ENCODE measurements at regions not wholly inside any gene's neighbourhood (a gene's known extent, or its start where the extent isn't known, plus 50 kb on each side); places are given as distances from the start of the nearest gene placed in this dataset.
"Not testable (repeated sequence)": the region's sequence is repeated elsewhere in the genome, so short reads cannot be mapped to it uniquely, and the experiment has no call there.

GRCh38 chr3:21955406-21955805, 204.4 kb upstream of the ZNF385D start:
- H3K4me3 ChIP-seq (ENCODE audit: low read depth, low read length): no peak overlapping the region
- TF ChIP-seq CTCF (IDR thresholded peaks at IDR 0.05; ENCODE audit: insufficient read depth, low read depth, low read length, missing control alignments): no peak
- DNase-seq (ENCODE audit: low read depth): no peak

- H3K4me3 ChIP-seq (ENCODE audit: low read depth, low read length): no peak overlapping the region
- DNase-seq (ENCODE audit: low read depth): no peak
- TF ChIP-seq CTCF (IDR thresholded peaks at IDR 0.05; ENCODE audit: insufficient read depth, low read depth, low read length, missing control alignments): no peak
Observed at GRCh38 chr3:21960033-21960432, 209.0 kb upstream of the ZNF385D start.

GRCh38 chr3:21962456-21962855, 211.4 kb upstream of the ZNF385D start:
- DNase-seq (ENCODE audit: low read depth): no peak
- no peak for TF ChIP-seq CTCF (IDR thresholded peaks at IDR 0.05; ENCODE audit: insufficient read depth, low read depth, low read length, missing control alignments)
- no peak overlapping the region for H3K4me3 ChIP-seq (ENCODE audit: low read depth, low read length)

GRCh38 chr3:21966457-21966856, 215.4 kb upstream of the ZNF385D start:
- not testable (repeated sequence) for DNase-seq (ENCODE audit: low read depth); H3K4me3 ChIP-seq (ENCODE audit: low read depth, low read length)

- no peak for TF ChIP-seq CTCF (IDR thresholded peaks at IDR 0.05; ENCODE audit: insufficient read depth, low read depth, low read length, missing control alignments)
- no peak for DNase-seq (ENCODE audit: low read depth)
- H3K4me3 ChIP-seq (ENCODE audit: low read depth, low read length): no peak overlapping the region
Observed at GRCh38 chr3:21979706-21980105, 228.7 kb upstream of the ZNF385D start.

GRCh38 chr3:21989341-21990042, 238.5 kb upstream of the ZNF385D start:
- DNase-seq (ENCODE audit: low read depth): no peak
- H3K4me3 ChIP-seq (ENCODE audit: low read depth, low read length): no peak overlapping the region
- TF ChIP-seq CTCF (IDR thresholded peaks at IDR 0.05; ENCODE audit: insufficient read depth, low read depth, low read length, missing control alignments): no peak

- no peak for TF ChIP-seq CTCF (IDR thresholded peaks at IDR 0.05; ENCODE audit: insufficient read depth, low read depth, low read length, missing control alignments)
- DNase-seq (ENCODE audit: low read depth): no peak
- H3K4me3 ChIP-seq (ENCODE audit: low read depth, low read length): no peak overlapping the region
Observed at GRCh38 chr3:21991061-21991460, 240.1 kb upstream of the ZNF385D start.
